CD8-positive, alpha-beta memory T cell (primary cell): ENCODE measurements at regions not wholly inside any gene's neighbourhood (a gene's known extent, or its start where the extent isn't known, plus 50 kb on each side); places are given as distances from the start of the nearest gene placed in this dataset.

Source experiments
- CTCF ChIA-PET: fragments of 350-600 bp; sonication (Branson Sonifier 250); formaldehyde crosslinking; loops from one replicate; lab custom pipeline; 2021; ENCODE audit warnings: antibody characterized with exemption; lab: Charles Lee
- POLR2A ChIA-PET: fragments of 350-600 bp; sonication (Branson Sonifier 250); formaldehyde crosslinking; loops from one replicate; lab custom pipeline; 2021; ENCODE audit warnings: antibody characterized with exemption; lab: Charles Lee
- DNase-seq, 5 donors: peaks; one replicate each; pipeline versions ENCODE4 v3.0.0 to v3.0.0-alpha.2; 2020 to 2022; ENCODE audit warnings: mixed read lengths in 1 of 5
- H3K27ac ChIP-seq: one replicate; pipeline ENCODE4 v1.7.0; 2013; ENCODE audit warnings: low read depth, mild to moderate bottlenecking, low read length, moderate library complexity
- H3K27me3 ChIP-seq: 2 replicates; pipeline ENCODE4 v1.7.0; 2013; ENCODE audit warnings: low read length, mild to moderate bottlenecking; ENCODE audit not compliant: insufficient read depth, poor library complexity, severe bottlenecking
- H3K36me3 ChIP-seq: 2 replicates; pipeline ENCODE4 v1.7.0; 2013; ENCODE audit warnings: mild to moderate bottlenecking, low read length, moderate library complexity; ENCODE audit not compliant: insufficient read depth
- H3K4me1 ChIP-seq: 2 replicates; pipeline ENCODE4 v1.7.0; 2013; ENCODE audit warnings: mild to moderate bottlenecking, low read length, moderate library complexity; ENCODE audit not compliant: insufficient read depth
- H3K4me3 ChIP-seq: 2 replicates; pipeline ENCODE4 v1.7.0; 2013; ENCODE audit warnings: mild to moderate bottlenecking, low read length
- H3K9me3 ChIP-seq: 2 replicates; pipeline ENCODE4 v1.7.0; 2013; ENCODE audit warnings: mild to moderate bottlenecking, low read length
- H3K27ac Mint-ChIP-seq, 8 donors: one replicate each; pipeline ENCODE4 v1.8.0; 2020 to 2021; ENCODE audit warnings: mixed read lengths in 8 of 8, mild to moderate bottlenecking in 6 of 8, inconsistent platforms in 3 of 8, moderate library complexity in 3 of 8
- H3K27me3 Mint-ChIP-seq, 2 donors: one replicate each; pipeline ENCODE4 v1.8.0; 2020 to 2021; ENCODE audit warnings: mixed read lengths in 2 of 2, mild to moderate bottlenecking in 1 of 2, moderate library complexity in 1 of 2
- H3K36me3 Mint-ChIP-seq, 3 donors: one replicate each; pipeline ENCODE4 v1.8.0; 2020 to 2021; ENCODE audit warnings: mixed read lengths in 3 of 3, inconsistent platforms in 1 of 3, mild to moderate bottlenecking in 1 of 3
- H3K4me1 Mint-ChIP-seq, 3 donors: one replicate each; pipeline ENCODE4 v1.8.0; 2020 to 2021; ENCODE audit warnings: mixed read lengths in 3 of 3, inconsistent platforms in 1 of 3, mild to moderate bottlenecking in 1 of 3
- H3K4me3 Mint-ChIP-seq, 7 donors: one replicate each; pipeline ENCODE4 v1.8.0; 2020 to 2021; ENCODE audit warnings: mixed read lengths in 7 of 7, mild to moderate bottlenecking in 6 of 7, moderate library complexity in 4 of 7, inconsistent platforms in 2 of 7
- H3K9me3 Mint-ChIP-seq, 5 donors: one replicate each; pipeline ENCODE4 v1.8.0; 2020 to 2022; ENCODE audit warnings: mixed read lengths in 5 of 5, mild to moderate bottlenecking in 3 of 5, moderate library complexity in 2 of 5, inconsistent platforms in 1 of 5

- Mint-ChIP-seq H3K4me3 (no peak overlapping the region), H3K4me1 (no peaks in the 10 kb centered on the region), H3K36me3 (no peaks in the 10 kb centered on the region), H3K27ac (no peak overlapping the region), H3K9me3 (peaks cover 7 to 20% (median 10%) of the 10 kb centered on the region in 5 donors), H3K27me3 (no peaks in the 10 kb centered on the region)
- Histone ChIP-seq H3K4me1 (no peaks in the 10 kb centered on the region), H3K36me3 (no peaks in the 10 kb centered on the region), H3K27me3 (no peaks in the 10 kb centered on the region), H3K4me3 (no peak overlapping the region), H3K27ac (no peak overlapping the region), H3K9me3 (no peaks in the 10 kb centered on the region)
- CTCF ChIA-PET = no interaction called here
- POLR2A ChIA-PET = no interaction called here
- DNase-seq = no peak
These were observed 200.1 kb upstream of the NRG3 start for GRCh38 chr10:81674941-81675340.

DNA sequence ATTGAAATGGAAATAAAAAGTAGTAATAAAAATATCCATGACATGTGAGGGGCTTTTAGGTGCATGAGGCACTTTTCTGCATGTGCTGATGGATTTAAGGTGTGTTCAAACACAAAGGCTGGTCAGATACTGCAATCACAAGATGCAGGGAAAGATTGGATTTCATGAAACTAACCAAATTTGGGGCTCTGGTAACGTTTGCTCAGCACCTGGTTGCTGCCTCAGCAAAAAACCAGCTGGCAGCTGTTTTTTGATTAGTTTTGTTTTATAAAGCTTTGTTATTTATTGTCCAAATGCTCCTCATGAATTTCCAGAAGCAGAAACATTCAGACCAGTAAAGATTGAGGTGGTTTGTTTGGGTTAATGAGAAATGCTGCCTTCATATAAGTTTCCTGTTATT is 195.7 kb upstream of the NRG3 start:
- Mint-ChIP-seq H3K4me3 (no peak overlapping the region), H3K4me1 (no peaks in the 10 kb centered on the region), H3K27me3 (no peaks in the 10 kb centered on the region), H3K27ac (no peak overlapping the region), H3K9me3 (peaks cover 4 to 22% (median 6%) of the 10 kb centered on the region in 5 donors), H3K36me3 (no peaks in the 10 kb centered on the region)
- DNase-seq = no peak
- H3K27me3 ChIP-seq = no peaks in the 10 kb centered on the region
- no peaks in the 10 kb centered on the region for H3K36me3 ChIP-seq
- no peak overlapping the region for H3K4me3 ChIP-seq
- H3K27ac ChIP-seq = no peak overlapping the region
- H3K4me1 ChIP-seq = no peaks in the 10 kb centered on the region
- no peaks in the 10 kb centered on the region for H3K9me3 ChIP-seq
- ChIA-PET POLR2A (no interaction called here), CTCF (no interaction called here)

DNA sequence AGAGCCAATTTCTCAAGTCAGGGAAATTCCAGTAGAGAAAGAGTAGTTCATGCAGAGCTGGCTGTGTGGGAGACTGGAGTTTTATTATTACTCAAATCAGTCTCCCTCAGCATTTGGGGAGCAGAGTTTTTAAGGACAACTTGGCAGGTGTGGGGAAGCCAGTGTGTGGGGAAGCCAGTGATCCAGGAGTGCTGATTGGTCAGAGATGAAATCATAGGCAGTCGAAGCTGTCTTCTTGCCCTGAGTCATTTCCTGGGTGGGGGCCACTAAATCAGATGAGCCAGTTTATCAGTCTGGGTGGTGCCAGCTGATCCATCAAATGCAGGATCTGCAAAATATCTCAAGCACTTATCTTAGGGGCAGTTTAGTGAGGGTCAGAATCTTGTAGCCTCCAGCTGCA is 194.6 kb upstream of the NRG3 start:
- H3K4me1 ChIP-seq = no peaks in the 10 kb centered on the region
- H3K27me3 Mint-ChIP-seq = no peaks in the 10 kb centered on the region

DNA sequence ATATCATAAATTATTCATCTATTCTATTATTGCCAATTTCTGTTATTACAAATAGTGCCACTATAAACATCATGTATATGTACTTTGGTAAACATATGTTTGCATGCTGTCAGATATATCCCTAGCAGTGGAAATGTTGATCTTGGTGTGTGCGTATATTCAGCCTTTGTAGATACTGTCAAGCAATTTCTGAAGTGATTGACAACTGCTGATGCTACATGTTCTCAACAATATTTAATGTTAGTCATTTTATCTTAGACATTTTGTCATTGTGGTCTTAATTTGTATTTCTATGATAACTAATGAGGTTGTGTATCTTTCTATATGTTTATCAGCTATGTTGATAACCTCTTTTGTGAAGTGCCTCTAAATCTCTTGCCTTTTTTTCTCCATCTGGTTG is 186.5 kb upstream of the NRG3 start:
- H3K36me3 Mint-ChIP-seq = no peaks in the 10 kb centered on the region
- H3K4me1 Mint-ChIP-seq = no peaks in the 10 kb centered on the region
- DNase-seq = no peak
- Histone ChIP-seq H3K36me3 (no peaks in the 10 kb centered on the region), H3K27me3 (no peaks in the 10 kb centered on the region), H3K9me3 (no peaks in the 10 kb centered on the region), H3K27ac (no peak overlapping the region), H3K4me3 (no peak overlapping the region), H3K4me1 (no peaks in the 10 kb centered on the region)
- H3K27me3 Mint-ChIP-seq = no peaks in the 10 kb centered on the region
- ChIA-PET CTCF (no interaction called here), POLR2A (no interaction called here)
- H3K27ac Mint-ChIP-seq = no peak overlapping the region
- H3K9me3 Mint-ChIP-seq = peaks cover 0 to 20% (median 6%) of the 10 kb centered on the region in 5 donors
- H3K4me3 Mint-ChIP-seq = no peak overlapping the region

More for the DNA sequence above, 194.6 kb upstream of the NRG3 start:
- no peak overlapping the region for H3K4me3 ChIP-seq
- no peaks in the 10 kb centered on the region for H3K36me3 Mint-ChIP-seq
- H3K27ac Mint-ChIP-seq = no peak overlapping the region
- H3K36me3 ChIP-seq = no peaks in the 10 kb centered on the region
- no peaks in the 10 kb centered on the region for H3K27me3 ChIP-seq
- H3K4me3 Mint-ChIP-seq = no peak overlapping the region
- no peak for DNase-seq
- H3K4me1 Mint-ChIP-seq = no peaks in the 10 kb centered on the region
- H3K9me3 ChIP-seq = no peaks in the 10 kb centered on the region
- H3K9me3 Mint-ChIP-seq = peaks cover 2 to 25% (median 8%) of the 10 kb centered on the region in 5 donors
- ChIA-PET CTCF (no interaction called here), POLR2A (no interaction called here)
- no peak overlapping the region for H3K27ac ChIP-seq

GRCh38 chr10:81696609-81697388 is 178.2 kb upstream of the NRG3 start:
- Histone ChIP-seq H3K9me3 (no peaks in the 10 kb centered on the region), H3K4me1 (no peaks in the 10 kb centered on the region), H3K4me3 (no peak overlapping the region), H3K36me3 (no peaks in the 10 kb centered on the region), H3K27me3 (no peaks in the 10 kb centered on the region), H3K27ac (no peak overlapping the region)
- Mint-ChIP-seq H3K4me1 (no peaks in the 10 kb centered on the region), H3K9me3 (peaks cover 11 to 36% (median 24%) of the 10 kb centered on the region in 5 donors), H3K27ac (no peak overlapping the region), H3K4me3 (no peak overlapping the region), H3K27me3 (no peaks in the 10 kb centered on the region), H3K36me3 (no peaks in the 10 kb centered on the region)
- DNase-seq = no peak
- ChIA-PET CTCF (no interaction called here), POLR2A (no interaction called here)

GRCh38 chr10:81704596-81704995 is 170.4 kb upstream of the NRG3 start:
- Mint-ChIP-seq H3K4me3 (no peak overlapping the region), H3K9me3 (peaks cover 2 to 26% (median 12%) of the 10 kb centered on the region in 5 donors), H3K27me3 (no peaks in the 10 kb centered on the region), H3K36me3 (no peaks in the 10 kb centered on the region), H3K27ac (no peak overlapping the region), H3K4me1 (no peaks in the 10 kb centered on the region)
- Histone ChIP-seq H3K4me1 (no peaks in the 10 kb centered on the region), H3K4me3 (no peak overlapping the region), H3K9me3 (no peaks in the 10 kb centered on the region), H3K27me3 (no peaks in the 10 kb centered on the region), H3K27ac (no peak overlapping the region), H3K36me3 (no peaks in the 10 kb centered on the region)
- DNase-seq = no peak
- CTCF ChIA-PET = no interaction called here
- POLR2A ChIA-PET = no interaction called here

DNA sequence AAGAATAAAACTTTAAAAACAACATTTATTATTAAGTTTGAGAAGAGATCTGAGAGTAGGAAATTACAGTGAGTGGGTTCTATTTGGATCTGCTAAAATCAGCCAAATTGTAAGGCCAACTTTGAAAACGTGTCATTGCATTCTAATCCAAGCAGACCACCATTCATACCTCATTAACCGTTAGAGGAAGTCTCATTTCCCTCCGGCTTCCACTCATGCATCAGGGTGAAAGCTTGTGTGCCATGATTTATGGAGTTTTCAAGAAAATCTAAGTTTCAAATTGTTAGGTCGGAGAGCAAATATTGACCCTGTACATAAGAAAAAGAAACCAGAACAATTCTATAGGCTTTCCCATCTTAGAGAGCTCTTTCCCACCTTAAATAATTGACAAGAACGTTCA is 166.6 kb upstream of the NRG3 start:
- POLR2A ChIA-PET = no interaction called here
- no peak overlapping the region for H3K4me3 Mint-ChIP-seq
- no peaks in the 10 kb centered on the region for H3K36me3 Mint-ChIP-seq
- CTCF ChIA-PET = no interaction called here
- no peaks in the 10 kb centered on the region for H3K4me1 ChIP-seq
- H3K27ac ChIP-seq = no peak overlapping the region
- no peaks in the 10 kb centered on the region for H3K9me3 ChIP-seq
- no peaks in the 10 kb centered on the region for H3K36me3 ChIP-seq
- no peaks in the 10 kb centered on the region for H3K4me1 Mint-ChIP-seq
- H3K27me3 ChIP-seq = no peaks in the 10 kb centered on the region
- H3K27me3 Mint-ChIP-seq = no peaks in the 10 kb centered on the region
- H3K27ac Mint-ChIP-seq = peak overlapping the region in 1 of 8 donors; percentile 24
- peaks cover 2 to 9% (median 8%) of the 10 kb centered on the region in 5 donors for H3K9me3 Mint-ChIP-seq
- DNase-seq = no peak
- H3K4me3 ChIP-seq = no peak overlapping the region

DNA sequence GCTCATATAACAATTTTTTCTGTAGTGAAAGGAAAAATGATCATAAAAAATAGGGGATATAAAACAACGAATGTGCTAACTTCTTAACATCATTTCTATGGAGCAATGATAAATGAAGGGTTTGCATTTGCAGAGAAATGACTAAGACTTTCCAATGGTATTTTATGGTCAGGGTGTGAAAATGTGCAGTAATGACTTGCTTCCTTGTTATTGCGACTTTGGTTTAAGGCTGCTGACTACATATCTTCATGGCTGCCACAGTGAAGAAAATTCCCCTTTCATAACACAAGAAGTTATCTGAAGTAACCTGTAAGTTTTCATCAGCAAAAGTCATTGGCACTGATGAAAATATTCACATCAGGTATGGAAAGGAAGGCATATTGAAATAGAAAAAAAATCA is 166.1 kb upstream of the NRG3 start:
- peaks cover 2 to 9% (median 4%) of the 10 kb centered on the region in 5 donors for H3K9me3 Mint-ChIP-seq
- no peaks in the 10 kb centered on the region for H3K4me1 Mint-ChIP-seq
- no peak overlapping the region for H3K27ac ChIP-seq
- H3K27me3 ChIP-seq = no peaks in the 10 kb centered on the region
- H3K4me3 Mint-ChIP-seq = no peak overlapping the region
- H3K9me3 ChIP-seq = no peaks in the 10 kb centered on the region
- no peak for DNase-seq
- H3K4me1 ChIP-seq = no peaks in the 10 kb centered on the region
- H3K4me3 ChIP-seq = no peak overlapping the region
- H3K36me3 ChIP-seq = no peaks in the 10 kb centered on the region
- H3K27ac Mint-ChIP-seq = no peak overlapping the region
- POLR2A ChIA-PET = no interaction called here
- H3K36me3 Mint-ChIP-seq = no peaks in the 10 kb centered on the region
- no peaks in the 10 kb centered on the region for H3K27me3 Mint-ChIP-seq
- CTCF ChIA-PET = no interaction called here
